H1 (cell line): ENCODE measurements at regions not wholly inside any gene's neighbourhood (a gene's known extent, or its start where the extent isn't known, plus 50 kb on each side); places are given as distances from the start of the nearest gene placed in this dataset.

Source experiments
- CTCF ChIP-seq, 3 experiments: IDR thresholded peaks; 1 replicate in 2 of 3; 2 replicates in 1 of 3; pipeline versions ENCODE4 v1.5.1 to v1.6.1; 2011; ENCODE audit warnings: low read length in 3 of 3, mild to moderate bottlenecking in 3 of 3, inconsistent platforms in 2 of 3, low read depth in 1 of 3, moderate library complexity in 1 of 3; ENCODE audit not compliant: insufficient read depth in 1 of 3; ENCODE audit errors: control extremely low read depth in 1 of 3
- POLR2A ChIP-seq, 2 experiments: IDR thresholded peaks; 1 replicate in 1 of 2; 2 replicates in 1 of 2; pipeline ENCODE4 v1.6.1; 2011; ENCODE audit warnings: low read depth in 2 of 2, low read length in 2 of 2, mild to moderate bottlenecking in 2 of 2; ENCODE audit errors: control extremely low read depth in 1 of 2
- POLR2AphosphoS5 ChIP-seq: IDR thresholded peaks from 2 replicates; pipeline ENCODE4 v1.6.1; 2011; ENCODE audit warnings: low read depth, low read length
- RXRA ChIP-seq: IDR thresholded peaks from 2 replicates; pipeline ENCODE4 v1.6.1; 2011; ENCODE audit warnings: low read depth, mild to moderate bottlenecking, low read length, moderate library complexity; ENCODE audit not compliant: insufficient read depth
- SUZ12 ChIP-seq: fragments of 200-600 bp; sonication (generic); IDR thresholded peaks from 2 replicates; pipeline ENCODE4 v1.6.1; 2012; ENCODE audit warnings: mild to moderate bottlenecking, inconsistent platforms, low read length, moderate library complexity, mixed read lengths

- TF ChIP-seq CTCF (IDR thresholded peaks at IDR 0.05; ENCODE audit: control extremely low read depth in 1 of 3, insufficient read depth in 1 of 3, low read depth in 1 of 3, low read length in 3 of 3) (no peak), RXRA (no peak), POLR2AphosphoS5 (no peak), SUZ12 (no peak), POLR2A (IDR thresholded peaks at IDR 0.05; ENCODE audit: control extremely low read depth in 1 of 2, low read depth in 2 of 2, low read length in 2 of 2) (no peak)
Observed at GRCh38 chrX:122421434-122422121, 762.5 kb upstream of the GRIA3 start.
